HG03571 (cell line): ENCODE measurements at regions not wholly inside any gene's neighbourhood (a gene's known extent, or its start where the extent isn't known, plus 50 kb on each side); places are given as distances from the start of the nearest gene placed in this dataset.
"Not testable (repeated sequence)": the region's sequence is repeated elsewhere in the genome, so short reads cannot be mapped to it uniquely, and the experiment has no call there.

ENCODE experiments used
- ATAC-seq: cut with Tn5 transposase; IDR thresholded peaks from one replicate; pipeline ENCODE4 v1.9.1; 2021; ENCODE audit not compliant: unreplicated experiment

GRCh38 chr12:127133675-127134335 lies 1133.2 kb upstream of the TMEM132C start:
- no peak for ATAC-seq

DNA sequence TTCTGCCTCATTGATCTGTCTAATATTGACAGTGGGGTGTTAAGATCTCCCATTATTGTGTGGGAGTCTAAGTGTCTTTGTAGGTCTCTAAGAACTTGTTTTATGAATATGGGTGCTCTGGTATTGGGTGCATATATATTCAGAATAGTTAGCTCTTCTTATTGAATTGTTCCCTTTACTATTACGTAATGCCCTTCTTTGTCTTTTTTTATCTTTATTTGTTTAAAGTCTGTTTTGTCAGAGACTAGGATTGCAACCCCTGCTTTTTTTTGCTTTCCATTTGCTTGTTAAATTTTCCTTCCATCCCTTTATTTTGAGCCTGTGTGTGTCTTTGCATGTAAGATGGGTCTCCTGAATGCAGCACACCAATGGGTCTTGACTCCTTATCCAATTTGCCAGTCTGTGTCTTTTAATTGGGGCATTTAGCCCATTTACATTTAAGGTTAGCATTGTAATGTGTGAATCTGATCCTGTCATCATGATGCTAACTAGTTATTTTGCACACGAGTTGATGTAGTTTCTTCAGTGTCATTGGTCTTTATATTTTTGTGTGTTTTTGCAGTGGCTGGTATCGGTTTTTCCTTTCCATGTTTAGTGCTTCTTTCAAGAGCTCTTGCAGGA lies 1126.0 kb upstream of the TMEM132C start:
- ATAC-seq, result not testable (repeated sequence)

DNA sequence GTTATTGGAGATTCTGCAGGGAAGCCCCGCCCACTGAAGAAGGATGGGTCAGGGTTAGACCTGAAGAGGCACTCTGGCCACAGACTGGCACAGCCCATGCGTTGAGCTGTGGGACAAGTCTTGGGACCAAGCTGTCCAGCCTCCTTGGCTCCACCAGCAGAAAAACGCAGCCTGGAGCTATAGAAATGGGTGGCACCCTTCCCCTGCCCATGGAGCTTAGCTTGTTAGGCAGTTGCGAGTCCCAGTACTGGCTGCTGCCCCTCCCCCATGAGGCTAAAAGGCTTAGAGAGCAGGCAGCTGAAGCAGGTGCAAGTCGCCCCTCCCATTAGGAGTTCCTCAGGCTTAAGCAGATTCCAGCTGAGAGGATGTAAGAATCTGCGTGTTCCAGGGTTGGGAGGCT lies 1124.0 kb upstream of the TMEM132C start:
- ATAC-seq, result no peak

- no peak for ATAC-seq
These were observed 1122.2 kb upstream of the TMEM132C start for GRCh38 chr12:127144770-127145169.

GRCh38 chr12:127145241-127145928 lies 1121.6 kb upstream of the TMEM132C start:
- ATAC-seq, result no peak

DNA sequence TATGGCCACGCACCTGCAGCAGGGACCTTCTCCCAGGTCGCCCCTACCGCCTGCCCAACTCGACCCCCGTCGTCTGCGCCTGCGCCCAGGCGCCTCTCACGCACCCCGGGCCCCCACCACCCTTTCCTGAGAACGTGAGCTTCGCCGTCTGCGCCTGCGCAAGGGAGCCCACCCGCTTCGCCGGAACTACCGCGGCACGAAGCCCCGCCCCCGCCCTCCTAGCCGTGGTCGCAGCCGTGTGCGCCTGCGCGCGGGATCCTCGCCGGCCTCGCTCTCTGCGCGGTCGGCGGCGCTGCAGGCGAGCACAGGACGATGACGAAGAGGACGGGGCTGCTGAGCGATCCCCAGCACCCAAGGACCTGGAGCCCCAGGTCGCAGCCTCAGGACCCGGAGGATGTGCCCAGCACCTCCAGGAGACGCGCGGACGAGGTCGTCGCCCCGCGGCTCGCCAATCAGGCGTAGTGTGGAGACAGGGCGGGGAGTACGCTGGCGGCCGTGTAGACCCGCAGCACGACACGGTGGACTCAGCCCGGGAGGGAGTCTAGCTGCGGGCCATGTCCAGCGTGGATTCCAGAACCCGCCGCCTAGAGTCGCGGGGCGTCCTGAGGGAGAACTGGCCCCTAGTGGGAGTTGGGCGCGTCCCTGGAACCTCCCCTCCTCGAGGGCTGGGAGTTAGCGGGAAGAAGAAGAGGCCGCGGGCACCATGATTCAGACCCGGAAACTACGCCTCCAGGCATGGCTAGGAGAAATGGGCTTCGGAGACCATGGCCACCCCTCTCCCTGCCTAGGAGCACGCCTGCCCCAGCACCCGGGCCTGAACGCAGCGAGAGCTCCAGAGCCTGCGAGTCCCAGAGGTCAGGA lies 1120.8 kb upstream of the TMEM132C start:
- ATAC-seq, result no peak

GRCh38 chr12:127146991-127147718 lies 1119.8 kb upstream of the TMEM132C start:
- ATAC-seq, result no peak

DNA sequence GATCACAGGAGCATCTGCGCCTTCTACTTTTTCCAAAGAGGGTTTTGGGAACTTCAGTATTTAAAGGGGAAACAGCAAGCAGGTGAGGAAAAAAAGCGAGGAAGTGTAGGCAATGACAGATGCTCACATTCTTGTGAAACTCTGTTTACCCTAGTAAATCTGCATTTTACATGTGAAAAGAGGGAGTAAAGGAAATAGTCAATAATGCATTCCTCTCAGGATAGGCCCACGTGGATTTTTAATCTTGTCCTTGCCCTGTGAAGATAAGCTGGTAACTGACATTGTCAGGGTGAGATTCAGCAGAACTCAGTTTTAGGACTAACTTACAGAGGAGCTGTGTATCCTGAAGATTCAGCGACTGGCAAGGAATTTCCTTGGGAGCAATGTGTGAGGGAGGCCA lies 1119.2 kb upstream of the TMEM132C start:
- no peak for ATAC-seq

- no peak for ATAC-seq
These were observed 1118.7 kb upstream of the TMEM132C start for GRCh38 chr12:127148318-127148717.

DNA sequence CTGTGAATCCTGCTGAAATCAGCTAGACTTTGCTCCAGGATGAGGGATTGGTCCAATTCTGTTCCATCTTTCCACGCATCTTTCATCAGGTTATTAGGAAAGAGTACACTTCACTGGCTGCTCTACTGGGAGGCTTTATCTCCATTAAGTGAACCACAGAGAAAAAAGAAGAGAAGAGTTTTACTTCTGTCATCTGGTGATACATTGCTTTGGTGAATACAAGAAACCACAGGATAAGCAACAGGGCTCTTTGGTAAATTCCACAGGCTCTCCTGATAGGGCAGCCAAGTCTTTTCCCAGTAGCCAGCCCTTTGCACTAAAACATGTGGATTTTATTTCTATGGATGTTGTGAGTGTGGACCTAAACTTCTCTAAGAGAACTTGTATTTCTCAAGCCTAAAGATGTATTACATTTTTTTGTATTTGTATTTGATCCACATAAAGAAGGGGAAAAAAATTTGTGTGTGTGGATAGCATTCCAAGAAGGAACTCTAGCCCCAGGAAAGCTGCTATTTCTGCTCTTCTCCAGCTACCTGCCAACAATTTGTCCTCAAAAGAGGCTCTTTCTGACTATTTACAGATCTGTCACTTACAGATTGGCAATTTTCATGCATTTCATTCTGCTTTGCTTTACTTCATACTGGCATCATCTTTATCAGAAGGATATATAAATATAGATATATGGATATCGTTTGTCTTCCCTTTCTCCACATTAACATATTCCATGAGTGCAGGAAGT lies 1117.6 kb upstream of the TMEM132C start:
- ATAC-seq, result no peak

DNA sequence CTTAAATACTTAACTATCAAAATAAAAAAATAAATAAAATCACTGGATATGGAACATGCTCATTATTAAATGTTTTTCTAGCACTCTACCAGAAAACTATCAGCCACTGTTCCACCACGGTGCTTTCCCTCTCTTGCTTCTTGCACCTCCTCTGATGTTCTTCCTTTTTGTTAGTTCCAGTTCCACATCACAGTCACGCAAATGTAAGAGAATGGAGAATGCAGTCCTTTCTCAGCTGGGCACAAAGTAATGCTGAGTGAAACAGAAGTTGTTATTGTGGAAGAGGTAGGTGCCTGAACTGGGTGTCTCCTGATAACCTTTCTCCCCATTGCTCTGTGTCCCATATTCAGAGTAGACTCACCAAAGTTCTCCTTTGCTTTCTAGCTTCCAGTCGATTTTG lies 1116.9 kb upstream of the TMEM132C start:
- ATAC-seq, result no peak

DNA sequence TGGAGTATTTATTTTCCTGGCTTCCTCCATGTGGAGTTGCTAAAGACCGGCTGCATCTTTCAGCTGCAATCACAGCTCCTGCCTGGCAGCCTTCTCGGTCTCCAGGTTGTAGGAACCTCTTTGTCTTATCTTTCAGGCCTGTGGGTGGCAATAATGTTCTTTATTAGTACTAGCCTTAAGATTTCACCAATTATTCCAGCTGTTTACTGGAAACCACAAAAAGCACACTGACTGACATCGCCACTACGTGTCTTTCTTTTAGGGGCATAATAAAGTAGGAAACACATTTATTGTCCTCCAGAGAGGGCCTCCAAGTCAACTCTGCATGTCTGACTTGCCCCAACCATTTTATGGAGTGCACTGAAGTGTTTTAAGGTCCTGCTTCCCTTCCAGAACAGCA lies 1116.5 kb upstream of the TMEM132C start:
- ATAC-seq, result no peak

DNA sequence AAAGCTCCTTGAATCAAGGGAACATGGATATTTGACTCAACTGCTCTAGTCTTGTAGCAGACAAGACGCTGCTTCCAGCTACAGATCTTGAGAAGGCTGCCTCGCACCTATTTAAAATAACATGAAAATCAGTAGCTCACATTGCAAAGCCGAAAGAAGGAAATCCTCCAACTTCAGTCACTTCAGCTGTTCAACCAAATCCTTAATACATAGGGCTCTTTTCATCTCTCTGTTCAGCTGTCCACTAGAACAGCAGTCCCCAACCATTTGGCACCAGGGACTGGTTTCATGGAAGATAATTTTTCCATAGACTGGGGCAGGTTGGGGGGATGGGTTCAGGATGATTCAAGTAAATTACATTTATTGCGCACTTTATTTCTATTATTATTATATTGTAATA lies 1116.0 kb upstream of the TMEM132C start:
- no peak for ATAC-seq

DNA sequence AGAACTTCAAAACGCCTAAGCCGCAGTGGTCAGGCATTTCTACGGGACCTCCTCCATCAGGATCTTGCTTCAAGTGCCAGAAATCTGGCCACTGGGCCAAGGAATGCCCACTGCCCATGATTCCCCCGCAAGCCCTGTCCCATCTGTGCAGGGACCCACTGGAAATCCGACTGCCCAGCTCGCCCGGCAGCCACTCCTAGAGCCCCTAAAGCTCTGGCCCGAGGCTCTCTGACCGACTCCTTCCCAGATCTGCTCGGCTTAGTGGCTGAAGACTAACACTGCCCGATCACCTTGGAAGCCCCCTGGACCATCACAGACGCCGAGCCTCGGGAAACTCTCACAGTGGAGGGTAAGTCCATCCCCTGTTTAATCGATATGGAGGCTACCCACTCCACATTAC lies 1113.0 kb upstream of the TMEM132C start:
- ATAC-seq, result no peak

DNA sequence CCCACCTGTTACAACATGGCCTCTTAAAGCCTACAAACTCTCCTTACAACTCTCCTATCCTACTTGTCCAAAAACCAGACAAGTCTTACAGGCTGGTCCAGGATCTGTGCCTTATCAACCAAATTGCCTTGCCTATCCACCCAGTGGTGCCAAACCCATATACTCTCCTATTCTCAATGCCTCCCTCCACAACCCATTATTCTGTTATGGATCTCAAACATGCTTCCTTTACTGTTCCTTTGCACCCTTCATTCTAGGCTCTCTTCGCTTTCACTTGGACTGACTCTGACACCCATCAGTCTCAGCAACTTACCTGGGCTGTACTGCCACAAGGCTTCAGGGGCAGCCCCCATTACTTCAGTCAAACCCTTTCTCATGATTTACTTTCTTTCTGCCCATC lies 1112.1 kb upstream of the TMEM132C start:
- ATAC-seq, result not testable (repeated sequence)

GRCh38 chr12:127155935-127156619 lies 1110.9 kb upstream of the TMEM132C start:
- not testable (repeated sequence) for ATAC-seq

- not testable (repeated sequence) for ATAC-seq
These were observed 1109.2 kb upstream of the TMEM132C start for GRCh38 chr12:127157501-127158366.

DNA sequence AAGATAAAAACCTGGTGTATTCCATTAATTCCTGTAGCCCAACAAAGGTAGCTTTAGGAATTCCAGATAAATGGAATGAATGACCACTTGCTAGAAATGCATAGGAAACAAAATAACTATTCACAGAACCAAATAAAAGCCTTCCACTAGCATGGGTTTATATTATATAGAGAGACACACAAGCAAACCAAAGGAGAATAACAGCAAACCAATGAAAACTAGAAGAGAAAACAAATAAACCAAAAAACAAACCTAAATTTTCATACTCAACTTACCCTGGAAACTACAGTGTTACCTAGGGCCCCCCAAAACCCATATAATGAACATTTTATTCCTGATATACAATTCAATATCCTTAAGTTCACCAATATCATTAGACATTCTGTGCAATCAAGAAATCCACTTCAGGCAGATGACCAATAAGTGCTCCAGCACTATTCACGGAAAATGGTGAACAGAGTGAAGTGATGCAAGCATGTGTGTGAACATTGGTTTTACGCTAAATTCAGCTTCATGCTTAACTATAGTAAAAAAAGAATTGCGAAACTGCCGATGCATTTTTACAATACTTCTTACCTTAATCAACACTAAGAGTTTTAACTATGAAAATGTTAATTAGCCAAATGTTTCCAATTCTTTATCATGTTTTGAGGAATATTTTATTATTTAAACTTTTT lies 1108.4 kb upstream of the TMEM132C start:
- ATAC-seq, result no peak
